ENCODE measurements at regions not wholly inside any gene's neighbourhood (a gene's known extent, or its start where the extent isn't known, plus 50 kb on each side); places are given as distances from the start of the nearest gene placed in this dataset.

- ChIA-PET CTCF (no interaction called here), POLR2A (no interaction called here)
- TF ChIP-seq E2F5 (CRISPR knock-in tag; IDR thresholded peaks at IDR 0.05) (no peak), ATF1 (CRISPR knock-in tag; IDR thresholded peaks at IDR 0.05) (no peak)
- TF ChIP-seq, protein P1, sequence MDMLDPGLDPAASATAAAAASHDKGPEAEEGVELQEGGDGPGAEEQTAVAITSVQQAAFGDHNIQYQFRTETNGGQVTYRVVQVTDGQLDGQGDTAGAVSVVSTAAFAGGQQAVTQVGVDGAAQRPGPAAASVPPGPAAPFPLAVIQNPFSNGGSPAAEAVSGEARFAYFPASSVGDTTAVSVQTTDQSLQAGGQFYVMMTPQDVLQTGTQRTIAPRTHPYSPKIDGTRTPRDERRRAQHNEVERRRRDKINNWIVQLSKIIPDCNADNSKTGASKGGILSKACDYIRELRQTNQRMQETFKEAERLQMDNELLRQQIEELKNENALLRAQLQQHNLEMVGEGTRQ (CRISPR knock-in tag; IDR thresholded peaks at IDR 0.05) = no peak
- peaks cover 5% of the 10 kb centered on the region; the same call in 1 of the 2 replicates for H3K36me3 Mint-ChIP-seq
- peaks cover 23% of the 10 kb centered on the region for H3K4me1 Mint-ChIP-seq
- no peaks in the 10 kb centered on the region; the same call in 1 of the 2 replicates for H3K27me3 Mint-ChIP-seq (ENCODE audit: low read depth)
- no peak for ATAC-seq
- H3K9me3 Mint-ChIP-seq = peaks cover 13% of the 10 kb centered on the region
- DNase-seq (ENCODE audit: low spot score) = no peak
- H3K27ac Mint-ChIP-seq = no peak overlapping the region
- no peak overlapping the region for H3K4me3 Mint-ChIP-seq
Observed at GRCh38 chr14:50049093-50049492, 67.3 kb downstream of the VCPKMT start.

- DNase-seq (ENCODE audit: low spot score) (no peak), ATAC-seq (no peak)
- Mint-ChIP-seq H3K4me1 (peaks cover 23% of the 10 kb centered on the region), H3K9me3 (peaks cover 13% of the 10 kb centered on the region), H3K36me3 (peaks cover 5% of the 10 kb centered on the region; the same call in 1 of the 2 replicates), H3K27me3 (ENCODE audit: low read depth) (no peaks in the 10 kb centered on the region; the same call in 1 of the 2 replicates), H3K27ac (no peak overlapping the region), H3K4me3 (no peak overlapping the region)
- POLR2A ChIA-PET = no interaction called here
- CTCF ChIA-PET = interaction anchor here (1.0 kb wide), 1 partner anchor 188 kb away, joined by 3 read pairs; no protein-coding TSS in a partner anchor
- no peak for TF ChIP-seq ZNF532 (CRISPR knock-in tag; IDR thresholded peaks at IDR 0.05; ENCODE audit: borderline replicate concordance)
- no peak for TF ChIP-seq ZMAT4 (CRISPR knock-in tag; IDR thresholded peaks at IDR 0.05)
- no peak for TF ChIP-seq HMGA2 (CRISPR knock-in tag; IDR thresholded peaks at IDR 0.05)
- no peak for TF ChIP-seq NR2C2 (CRISPR knock-in tag; IDR thresholded peaks at IDR 0.05)
- no peak for TF ChIP-seq HMGXB4 (CRISPR knock-in tag; IDR thresholded peaks at IDR 0.05)
- no peak for TF ChIP-seq SMAD4 (CRISPR knock-in tag; IDR thresholded peaks at IDR 0.05)
- TF ChIP-seq ZNF396 (CRISPR knock-in tag; IDR thresholded peaks at IDR 0.05; ENCODE audit: borderline replicate concordance) = no peak
- TF ChIP-seq, protein P2, sequence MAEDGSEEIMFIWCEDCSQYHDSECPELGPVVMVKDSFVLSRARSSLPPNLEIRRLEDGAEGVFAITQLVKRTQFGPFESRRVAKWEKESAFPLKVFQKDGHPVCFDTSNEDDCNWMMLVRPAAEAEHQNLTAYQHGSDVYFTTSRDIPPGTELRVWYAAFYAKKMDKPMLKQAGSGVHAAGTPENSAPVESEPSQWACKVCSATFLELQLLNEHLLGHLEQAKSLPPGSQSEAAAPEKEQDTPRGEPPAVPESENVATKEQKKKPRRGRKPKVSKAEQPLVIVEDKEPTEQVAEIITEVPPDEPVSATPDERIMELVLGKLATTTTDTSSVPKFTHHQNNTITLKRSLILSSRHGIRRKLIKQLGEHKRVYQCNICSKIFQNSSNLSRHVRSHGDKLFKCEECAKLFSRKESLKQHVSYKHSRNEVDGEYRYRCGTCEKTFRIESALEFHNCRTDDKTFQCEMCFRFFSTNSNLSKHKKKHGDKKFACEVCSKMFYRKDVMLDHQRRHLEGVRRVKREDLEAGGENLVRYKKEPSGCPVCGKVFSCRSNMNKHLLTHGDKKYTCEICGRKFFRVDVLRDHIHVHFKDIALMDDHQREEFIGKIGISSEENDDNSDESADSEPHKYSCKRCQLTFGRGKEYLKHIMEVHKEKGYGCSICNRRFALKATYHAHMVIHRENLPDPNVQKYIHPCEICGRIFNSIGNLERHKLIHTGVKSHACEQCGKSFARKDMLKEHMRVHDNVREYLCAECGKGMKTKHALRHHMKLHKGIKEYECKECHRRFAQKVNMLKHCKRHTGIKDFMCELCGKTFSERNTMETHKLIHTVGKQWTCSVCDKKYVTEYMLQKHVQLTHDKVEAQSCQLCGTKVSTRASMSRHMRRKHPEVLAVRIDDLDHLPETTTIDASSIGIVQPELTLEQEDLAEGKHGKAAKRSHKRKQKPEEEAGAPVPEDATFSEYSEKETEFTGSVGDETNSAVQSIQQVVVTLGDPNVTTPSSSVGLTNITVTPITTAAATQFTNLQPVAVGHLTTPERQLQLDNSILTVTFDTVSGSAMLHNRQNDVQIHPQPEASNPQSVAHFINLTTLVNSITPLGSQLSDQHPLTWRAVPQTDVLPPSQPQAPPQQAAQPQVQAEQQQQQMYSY (CRISPR knock-in tag; IDR thresholded peaks at IDR 0.05) = no peak
- TF ChIP-seq MYBL2 (CRISPR knock-in tag; IDR thresholded peaks at IDR 0.05) = no peak
- no peak for TF ChIP-seq ESRRA (CRISPR knock-in tag; IDR thresholded peaks at IDR 0.05; ENCODE audit: borderline replicate concordance)
- TF ChIP-seq E2F4 (CRISPR knock-in tag; IDR thresholded peaks at IDR 0.05; ENCODE audit: borderline replicate concordance, low read depth) = no peak
- no peak for TF ChIP-seq TP53 (CRISPR knock-in tag; IDR thresholded peaks at IDR 0.05)
- TF ChIP-seq ATF3 (CRISPR knock-in tag; conservative IDR thresholded peaks at IDR 0.05) = no peak
- no peak for TF ChIP-seq USF1 (CRISPR knock-in tag; IDR thresholded peaks at IDR 0.05)
Observed at GRCh38 chr14:50049703-50050570, 66.4 kb downstream of the VCPKMT start.
